ENCODE measurements at regions not wholly inside any gene's neighbourhood (a gene's known extent, or its start where the extent isn't known, plus 50 kb on each side); places are given as distances from the start of the nearest gene placed in this dataset.
"Not testable (repeated sequence)": the region's sequence is repeated elsewhere in the genome, so short reads cannot be mapped to it uniquely, and the experiment has no call there.

DNA sequence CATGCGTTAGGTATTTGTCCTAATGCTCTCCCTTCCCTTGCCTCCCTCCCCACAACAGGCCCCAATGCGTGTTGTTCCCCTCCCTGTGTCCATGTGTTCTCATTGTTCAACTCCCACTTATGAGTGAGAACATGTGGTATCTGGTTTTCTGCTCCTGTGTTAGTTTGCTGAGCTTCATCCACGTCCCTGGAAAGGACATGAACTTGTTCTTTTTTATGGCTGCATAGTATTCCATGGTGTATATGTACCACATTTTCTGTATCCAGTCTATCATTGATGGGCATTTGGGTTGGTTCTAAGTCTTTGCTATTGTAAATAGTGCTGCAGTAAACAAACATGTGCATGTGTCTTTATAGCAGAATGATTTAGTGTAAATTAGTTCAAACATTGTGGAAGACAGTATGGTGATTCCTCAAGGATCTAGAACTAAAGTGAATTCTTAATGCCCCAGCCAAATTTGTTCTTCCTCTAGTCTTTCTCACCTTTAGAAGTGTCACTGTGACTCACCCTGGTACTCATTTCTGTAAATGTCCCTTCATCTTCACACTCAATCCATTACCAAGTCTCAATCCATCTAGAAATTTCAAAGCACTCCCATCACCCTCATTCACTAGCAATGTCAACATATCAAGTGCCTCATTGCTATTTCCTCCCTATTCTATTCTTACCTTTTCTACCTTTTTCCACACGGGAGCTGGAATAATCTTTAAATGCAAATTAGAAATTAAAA lies 123.9 kb downstream of the MREG start:
- H3K4me3 ChIP-seq (ENCODE audit: low read depth, low read length); H3K36me3 ChIP-seq (ENCODE audit: control insufficient read depth, insufficient read depth, low read length); POLR2A ChIA-PET; H3K27me3 ChIP-seq (ENCODE audit: control insufficient read depth, insufficient read depth, low read length); CTCF ChIA-PET; DNase-seq (ENCODE audit: low read depth): not testable (repeated sequence)

DNA sequence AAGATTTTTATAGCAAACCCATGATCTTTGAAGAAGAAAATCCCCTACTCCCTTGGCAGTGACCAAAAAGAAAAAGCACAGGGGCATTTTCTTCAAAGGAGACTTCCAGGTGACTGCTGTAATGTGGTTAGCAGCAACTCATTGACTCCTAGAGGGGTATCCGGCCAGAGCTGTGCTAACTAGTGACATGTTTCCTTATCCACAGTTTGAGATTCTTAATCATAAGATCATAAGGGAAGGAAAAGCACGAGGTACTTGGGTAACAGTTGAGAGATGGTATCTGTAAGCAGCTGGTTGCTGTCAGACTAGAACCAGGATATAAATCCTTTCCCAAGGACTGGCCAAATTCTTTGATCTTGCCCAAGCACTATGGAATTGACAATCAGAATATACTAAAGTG lies 124.7 kb downstream of the MREG start:
- H3K27me3 ChIP-seq (ENCODE audit: control insufficient read depth, insufficient read depth, low read length), result no peaks in the 10 kb centered on the region
- H3K36me3 ChIP-seq (ENCODE audit: control insufficient read depth, insufficient read depth, low read length), result no peaks in the 10 kb centered on the region
- no peak overlapping the region for H3K4me3 ChIP-seq (ENCODE audit: low read depth, low read length)
- no peak for TF ChIP-seq CTCF (IDR thresholded peaks at IDR 0.05; ENCODE audit: insufficient read depth, low read depth, low read length)
- ChIA-PET CTCF (no interaction called here), POLR2A (no interaction called here)
- DNase-seq (ENCODE audit: low read depth), result no peak

DNA sequence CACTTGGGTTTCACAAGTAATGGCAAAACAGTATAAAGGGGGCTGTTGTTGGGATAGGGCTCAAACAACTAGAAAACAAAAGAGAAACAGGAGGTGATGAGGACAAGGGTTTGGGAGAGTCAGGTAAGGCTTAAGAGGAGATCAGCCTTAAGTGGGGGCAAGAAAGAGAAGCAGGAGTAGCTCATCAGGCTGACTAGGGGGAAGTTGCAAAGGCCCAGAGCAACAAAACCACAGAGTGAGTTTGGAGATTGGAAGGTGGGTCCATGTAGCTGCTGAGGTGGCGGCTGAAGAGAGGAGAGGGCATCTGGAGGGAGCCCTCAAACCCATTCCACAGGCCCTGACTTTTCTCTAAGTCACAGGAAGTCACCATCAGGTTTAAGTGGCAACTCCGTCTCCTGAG lies 126.0 kb downstream of the MREG start:
- DNase-seq (ENCODE audit: low read depth), result no peak
- Histone ChIP-seq H3K27me3 (ENCODE audit: control insufficient read depth, insufficient read depth, low read length) (no peaks in the 10 kb centered on the region), H3K4me3 (ENCODE audit: low read depth, low read length) (no peak overlapping the region), H3K36me3 (ENCODE audit: control insufficient read depth, insufficient read depth, low read length) (no peaks in the 10 kb centered on the region)
- CTCF ChIA-PET, result interaction anchor here (1.4 kb wide), 1 partner anchor 9 kb away, joined by 4 read pairs; no protein-coding TSS in a partner anchor
- no peak for TF ChIP-seq CTCF (IDR thresholded peaks at IDR 0.05; ENCODE audit: insufficient read depth, low read depth, low read length)
- POLR2A ChIA-PET, result no interaction called here

DNA sequence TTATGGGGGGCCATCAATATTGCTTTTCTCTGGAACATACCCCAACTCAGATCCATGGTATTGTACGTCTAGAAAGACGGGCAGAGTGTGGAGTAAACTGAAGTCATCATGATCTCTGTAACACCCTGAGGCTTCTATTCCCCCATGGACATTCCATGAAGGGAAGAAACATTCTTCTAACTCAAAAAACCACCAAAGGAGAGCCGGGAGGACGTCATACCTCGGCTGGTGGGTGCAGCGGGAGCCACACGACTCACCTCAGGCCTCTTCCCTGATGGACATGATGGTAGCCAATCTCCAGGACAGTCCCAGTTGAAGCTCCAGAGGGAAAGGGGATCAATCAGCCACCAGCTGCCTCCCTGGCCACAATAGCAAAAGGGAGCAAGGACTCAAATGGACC lies 127.3 kb downstream of the MREG start:
- TF ChIP-seq CTCF (IDR thresholded peaks at IDR 0.05; ENCODE audit: insufficient read depth, low read depth, low read length), result no peak
- Histone ChIP-seq H3K36me3 (ENCODE audit: control insufficient read depth, insufficient read depth, low read length) (no peaks in the 10 kb centered on the region), H3K27me3 (ENCODE audit: control insufficient read depth, insufficient read depth, low read length) (no peaks in the 10 kb centered on the region), H3K4me3 (ENCODE audit: low read depth, low read length) (no peak overlapping the region)
- ChIA-PET CTCF (interaction anchor here (1.4 kb wide), 1 partner anchor 10 kb away, joined by 4 read pairs; no protein-coding TSS in a partner anchor), POLR2A (interaction anchor here (0.7 kb wide), 1 partner anchor 550 kb away, joined by 3 read pairs; no protein-coding TSS in a partner anchor)
- DNase-seq (ENCODE audit: low read depth), result no peak

DNA sequence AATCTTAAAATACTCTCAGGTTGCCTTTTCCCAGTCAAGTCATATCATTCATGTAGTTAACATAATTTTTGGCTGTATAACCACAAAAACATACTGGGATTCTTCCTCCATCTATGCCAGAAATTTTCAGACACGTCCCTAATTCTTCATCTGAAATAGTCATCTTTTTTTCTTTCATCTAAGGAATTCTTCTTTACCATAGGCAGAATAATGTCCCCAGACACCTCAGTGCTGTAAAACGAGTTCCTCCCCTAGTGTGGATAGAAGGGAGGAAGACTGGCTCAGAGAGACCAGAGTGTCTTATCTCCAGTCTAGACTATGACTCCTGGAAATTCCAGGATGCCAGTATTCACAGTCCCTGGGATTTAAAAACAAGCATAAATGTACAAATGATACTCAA lies 127.8 kb downstream of the MREG start:
- POLR2A ChIA-PET, result interaction anchor here (0.7 kb wide), 1 partner anchor 549 kb away, joined by 3 read pairs; no protein-coding TSS in a partner anchor
- no peak for DNase-seq (ENCODE audit: low read depth)
- CTCF ChIA-PET, result interaction anchor here (1.0 kb wide), 1 partner anchor 8 kb away, joined by 3 read pairs; no protein-coding TSS in a partner anchor

More for the DNA sequence above, 127.8 kb downstream of the MREG start:
- Histone ChIP-seq H3K4me3 (ENCODE audit: low read depth, low read length) (no peak overlapping the region), H3K36me3 (ENCODE audit: control insufficient read depth, insufficient read depth, low read length) (no peaks in the 10 kb centered on the region), H3K27me3 (ENCODE audit: control insufficient read depth, insufficient read depth, low read length) (no peaks in the 10 kb centered on the region)
- TF ChIP-seq CTCF (IDR thresholded peaks at IDR 0.05; ENCODE audit: insufficient read depth, low read depth, low read length), result no peak

All from BJ (cell line).